AG04449 (cell line): ENCODE measurements at regions not wholly inside any gene's neighbourhood (a gene's known extent, or its start where the extent isn't known, plus 50 kb on each side); places are given as distances from the start of the nearest gene placed in this dataset.

Experiments used
- CTCF ChIA-PET: fragments of 350-600 bp; formaldehyde crosslinking; extraction: SDS; loops from one replicate; lab custom pipeline; 2021; ENCODE audit warnings: antibody characterized with exemption; lab: Yijun Ruan, JAX
- POLR2A ChIA-PET: fragments of 400-600, 350-600 bp; formaldehyde crosslinking; extraction: SDS; loops from one replicate; lab custom pipeline; 2020; ENCODE audit warnings: antibody characterized with exemption, inconsistent platforms; lab: Yijun Ruan, JAX
- DNase-seq: peaks from one replicate; pipeline ENCODE4 v3.0.0-alpha.2; 2010; ENCODE audit warnings: low read depth, low spot score
- H3K4me3 ChIP-seq: 2 replicates; pipeline ENCODE4 v1.5.1; 2011; ENCODE audit warnings: low read depth, mild to moderate bottlenecking, control low read depth, low read length
- TF ChIP-seq, protein P1 (sequence below): IDR thresholded peaks from one replicate; pipeline ENCODE4 v1.5.1; 2011; ENCODE audit warnings: mild to moderate bottlenecking, moderate library complexity, low read length, control low read depth, inconsistent platforms; ENCODE audit not compliant: insufficient read depth; ENCODE audit errors: missing control alignments

DNA sequence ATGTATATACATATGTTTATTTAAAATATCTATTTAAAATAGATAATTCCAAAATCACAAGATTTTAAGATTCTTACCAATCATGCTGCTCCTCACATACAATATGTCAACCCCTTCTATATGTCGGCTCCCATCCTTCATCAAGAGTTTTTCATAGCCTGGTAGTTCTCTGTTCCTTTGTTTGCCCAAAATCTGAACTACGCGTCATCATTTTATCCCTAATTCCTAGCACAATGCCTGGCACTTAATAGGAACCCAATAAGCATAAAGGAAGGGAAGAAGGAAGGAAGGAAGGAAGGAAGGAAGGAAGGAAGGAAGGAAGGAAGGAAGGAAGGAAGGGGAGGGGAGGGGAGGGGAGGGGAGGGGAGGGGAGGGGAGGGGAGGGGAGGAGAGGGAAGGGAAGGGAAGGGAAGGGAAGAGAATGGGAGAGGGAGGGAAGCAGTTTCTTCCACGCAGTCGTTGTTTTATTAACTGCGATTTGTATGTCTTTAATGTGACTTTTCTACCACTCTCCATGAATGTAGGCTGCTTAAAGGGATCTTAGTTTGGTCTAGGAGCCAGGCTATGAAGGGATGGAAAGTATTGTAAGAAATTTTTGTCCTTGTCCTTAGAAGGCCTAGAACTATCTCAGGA is 83.3 kb upstream of the PCGF5 start:
- DNase-seq: no peak
- TF ChIP-seq, protein P1, sequence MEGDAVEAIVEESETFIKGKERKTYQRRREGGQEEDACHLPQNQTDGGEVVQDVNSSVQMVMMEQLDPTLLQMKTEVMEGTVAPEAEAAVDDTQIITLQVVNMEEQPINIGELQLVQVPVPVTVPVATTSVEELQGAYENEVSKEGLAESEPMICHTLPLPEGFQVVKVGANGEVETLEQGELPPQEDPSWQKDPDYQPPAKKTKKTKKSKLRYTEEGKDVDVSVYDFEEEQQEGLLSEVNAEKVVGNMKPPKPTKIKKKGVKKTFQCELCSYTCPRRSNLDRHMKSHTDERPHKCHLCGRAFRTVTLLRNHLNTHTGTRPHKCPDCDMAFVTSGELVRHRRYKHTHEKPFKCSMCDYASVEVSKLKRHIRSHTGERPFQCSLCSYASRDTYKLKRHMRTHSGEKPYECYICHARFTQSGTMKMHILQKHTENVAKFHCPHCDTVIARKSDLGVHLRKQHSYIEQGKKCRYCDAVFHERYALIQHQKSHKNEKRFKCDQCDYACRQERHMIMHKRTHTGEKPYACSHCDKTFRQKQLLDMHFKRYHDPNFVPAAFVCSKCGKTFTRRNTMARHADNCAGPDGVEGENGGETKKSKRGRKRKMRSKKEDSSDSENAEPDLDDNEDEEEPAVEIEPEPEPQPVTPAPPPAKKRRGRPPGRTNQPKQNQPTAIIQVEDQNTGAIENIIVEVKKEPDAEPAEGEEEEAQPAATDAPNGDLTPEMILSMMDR: no peak
- ChIA-PET POLR2A (no interaction called here), CTCF (interaction anchor here (0.6 kb wide), 1 partner anchor 115 kb away, joined by 3 read pairs; no protein-coding TSS in a partner anchor)
- H3K4me3 ChIP-seq: no peak overlapping the region

DNA sequence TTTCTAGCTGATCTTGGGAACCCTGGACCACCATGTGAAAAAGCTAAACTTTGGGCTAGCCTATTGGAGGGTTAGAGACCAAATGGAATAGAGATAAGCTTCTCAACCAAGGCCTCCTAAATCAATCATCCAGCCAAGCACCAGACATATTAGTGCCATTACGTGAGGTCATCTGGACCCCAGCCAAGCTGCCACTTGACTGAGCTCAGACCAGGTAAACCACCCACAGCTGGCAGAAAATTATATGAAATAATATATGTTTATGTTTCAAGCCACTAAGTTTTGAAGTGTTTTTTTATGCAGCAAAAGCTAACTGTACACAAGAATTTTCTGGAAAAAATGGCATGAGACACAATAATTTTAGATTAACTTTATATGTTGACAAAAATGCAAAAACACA is 82.6 kb upstream of the PCGF5 start:
- ChIA-PET CTCF (interaction anchor here (0.6 kb wide), 1 partner anchor 114 kb away, joined by 3 read pairs; no protein-coding TSS in a partner anchor), POLR2A (no interaction called here)
- no peak for DNase-seq
- TF ChIP-seq, protein P1: no peak
- no peak overlapping the region for H3K4me3 ChIP-seq

DNA sequence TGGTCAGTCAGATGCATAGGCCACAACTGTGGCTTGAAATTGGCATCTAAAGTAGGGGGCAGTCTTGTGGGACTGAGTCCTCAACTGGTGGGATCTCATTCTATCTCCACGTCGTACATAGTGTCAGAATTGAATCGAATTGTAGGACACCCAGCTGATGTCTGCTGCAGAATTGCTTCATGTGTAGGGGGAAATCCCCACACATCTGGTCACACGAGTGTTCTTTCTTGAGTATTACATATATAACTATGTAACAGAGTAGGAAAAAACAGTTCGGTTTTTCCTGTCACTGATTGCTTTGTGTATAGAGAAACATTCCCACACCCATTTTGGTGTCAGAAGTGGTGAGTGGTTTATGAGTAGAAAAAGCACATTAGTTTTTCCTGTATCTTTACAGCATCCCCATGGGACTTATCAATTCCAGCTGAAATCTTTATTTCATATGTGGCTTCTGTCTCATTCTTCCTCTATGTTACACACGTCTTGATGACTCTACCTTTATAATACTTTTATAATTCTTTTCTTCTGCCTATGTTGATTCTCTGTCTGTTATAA is 79.4 kb upstream of the PCGF5 start:
- TF ChIP-seq, protein P1: no peak
- ChIA-PET CTCF (interaction anchor here (1.2 kb wide), 1 partner anchor 12 kb away, joined by 3 read pairs; no protein-coding TSS in a partner anchor), POLR2A (no interaction called here)
- no peak overlapping the region for H3K4me3 ChIP-seq
- DNase-seq: no peak

DNA sequence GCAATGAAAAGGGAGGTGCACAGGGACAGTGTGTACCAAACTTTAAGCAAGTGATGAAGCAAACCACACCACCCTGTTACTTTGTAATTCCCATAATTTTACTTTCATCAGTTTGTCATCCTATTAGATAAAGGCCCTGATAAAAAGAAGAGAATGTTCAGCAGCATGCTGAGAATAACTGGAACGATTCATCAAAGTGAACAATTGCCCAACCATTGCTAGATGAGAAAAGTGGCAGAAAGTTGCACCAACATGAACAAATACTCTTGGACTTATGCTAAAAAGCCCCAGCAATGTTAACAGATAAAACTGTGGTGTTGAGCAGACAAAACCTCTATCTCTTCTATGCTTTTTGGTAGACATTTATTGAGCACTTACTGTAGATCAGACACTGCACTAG is 75.5 kb upstream of the PCGF5 start:
- ChIA-PET CTCF (no interaction called here), POLR2A (no interaction called here)
- H3K4me3 ChIP-seq: no peak overlapping the region

DNA sequence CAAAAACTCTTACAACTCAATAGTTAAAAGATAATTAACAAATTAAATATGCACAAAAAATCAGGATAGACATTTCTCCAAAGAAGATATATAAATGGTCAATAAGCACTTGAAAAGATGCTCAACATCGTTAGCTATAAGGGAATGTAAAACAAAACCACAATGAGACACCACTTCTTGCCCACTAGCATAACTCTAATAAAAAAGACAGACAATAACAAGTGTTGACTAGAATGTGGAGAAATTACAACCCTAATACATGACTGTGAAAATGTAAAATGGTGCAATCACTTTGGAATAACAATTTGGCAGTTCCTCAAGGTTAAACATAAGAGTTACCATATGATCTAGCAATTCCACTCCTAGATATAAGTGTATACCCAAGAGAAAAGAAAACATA is 74.3 kb upstream of the PCGF5 start:
- TF ChIP-seq, protein P1: no peak
- no peak for DNase-seq
- H3K4me3 ChIP-seq: no peak overlapping the region
- ChIA-PET POLR2A (no interaction called here), CTCF (no interaction called here)

More for the DNA sequence above, 75.5 kb upstream of the PCGF5 start:
- TF ChIP-seq, protein P1: no peak
- no peak for DNase-seq

DNA sequence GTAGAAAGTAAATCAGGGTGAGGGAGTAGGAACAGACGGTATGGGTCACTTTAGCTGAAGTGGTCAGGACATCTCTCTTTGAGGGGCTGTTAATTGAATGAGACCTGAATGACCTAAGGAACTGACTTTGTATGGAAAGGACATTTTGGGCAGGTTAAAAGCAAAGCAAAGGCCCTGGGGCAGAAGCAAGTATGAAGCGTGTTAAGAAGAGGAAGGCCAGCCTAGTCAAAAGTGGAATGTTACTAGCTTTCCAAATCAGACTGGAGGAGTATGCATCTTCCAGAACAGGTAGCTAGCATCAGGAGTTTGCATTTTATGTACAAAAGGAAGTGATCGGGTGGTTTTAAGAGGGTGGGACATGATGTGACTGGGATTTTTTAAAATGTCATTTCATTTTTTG is 70.9 kb upstream of the PCGF5 start:
- TF ChIP-seq, protein P1: no peak
- ChIA-PET POLR2A (no interaction called here), CTCF (interaction anchor here (0.6 kb wide), 1 partner anchor 403 kb away, joined by 3 read pairs; no protein-coding TSS in a partner anchor)
- no peak overlapping the region for H3K4me3 ChIP-seq
- DNase-seq: no peak
